HG02642 (cell line): ENCODE measurements at regions not wholly inside any gene's neighbourhood (a gene's known extent, or its start where the extent isn't known, plus 50 kb on each side); places are given as distances from the start of the nearest gene placed in this dataset.

Source experiments
- ATAC-seq: cut with Tn5 transposase; IDR thresholded peaks from one replicate; pipeline ENCODE4 v1.9.1; 2021; ENCODE audit warnings: mild to moderate bottlenecking; ENCODE audit not compliant: unreplicated experiment, poor library complexity

DNA sequence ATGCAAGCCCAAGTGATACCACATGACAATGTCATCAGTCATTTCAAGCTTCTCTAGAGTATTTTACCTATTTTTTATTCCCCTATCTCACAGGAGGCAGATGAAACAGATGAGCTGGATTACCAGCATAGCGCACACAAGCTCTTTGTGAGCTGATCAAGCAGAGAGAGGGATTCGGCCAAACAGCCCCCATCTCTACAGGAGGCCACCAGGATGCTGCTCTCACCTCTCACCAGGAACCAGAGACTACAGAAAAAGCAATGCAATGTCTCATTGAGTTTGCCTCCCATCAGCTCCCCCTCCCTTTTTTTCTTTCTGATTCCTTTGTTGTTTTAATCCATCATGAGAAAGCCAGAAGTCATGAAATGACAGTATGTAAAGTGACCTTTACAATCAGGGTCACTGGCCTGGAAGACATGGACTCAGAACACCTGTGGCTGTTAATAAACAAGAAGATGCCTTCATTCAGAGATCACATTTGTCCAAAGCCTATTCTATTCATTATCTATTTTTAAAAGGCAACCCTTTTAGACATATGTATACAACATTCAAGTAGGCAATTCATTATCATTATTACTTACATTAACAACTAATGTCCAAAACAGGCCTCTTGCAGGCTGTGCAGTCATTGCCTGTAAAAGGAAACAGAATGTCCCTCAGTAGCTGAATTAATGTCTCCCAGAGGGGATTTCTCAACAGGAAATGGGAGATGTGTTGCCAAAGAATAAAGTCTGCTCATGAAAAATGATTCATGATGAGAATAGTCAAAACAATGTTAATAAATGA lies 656.6 kb downstream of the TBC1D4 start:
- no peak for ATAC-seq

DNA sequence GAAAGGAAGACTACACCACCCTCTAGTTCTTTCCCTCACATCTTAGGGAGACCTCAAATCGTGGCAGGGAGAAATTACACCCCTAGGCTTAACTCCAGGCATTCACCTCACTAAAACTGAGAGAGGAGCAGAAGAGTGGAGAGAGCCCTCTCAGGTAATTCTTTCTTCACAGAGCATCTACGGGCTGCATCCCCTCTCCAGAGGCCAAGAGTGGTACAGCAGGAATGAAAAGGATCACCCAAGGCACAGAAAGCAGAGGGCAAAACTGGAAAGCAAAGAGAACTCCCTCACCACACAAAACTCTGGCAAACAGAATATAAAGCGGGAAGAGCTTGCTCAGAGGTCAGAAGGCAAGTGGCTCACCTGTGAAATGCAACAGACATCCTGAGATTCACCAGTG lies 661.2 kb downstream of the TBC1D4 start:
- no peak for ATAC-seq

DNA sequence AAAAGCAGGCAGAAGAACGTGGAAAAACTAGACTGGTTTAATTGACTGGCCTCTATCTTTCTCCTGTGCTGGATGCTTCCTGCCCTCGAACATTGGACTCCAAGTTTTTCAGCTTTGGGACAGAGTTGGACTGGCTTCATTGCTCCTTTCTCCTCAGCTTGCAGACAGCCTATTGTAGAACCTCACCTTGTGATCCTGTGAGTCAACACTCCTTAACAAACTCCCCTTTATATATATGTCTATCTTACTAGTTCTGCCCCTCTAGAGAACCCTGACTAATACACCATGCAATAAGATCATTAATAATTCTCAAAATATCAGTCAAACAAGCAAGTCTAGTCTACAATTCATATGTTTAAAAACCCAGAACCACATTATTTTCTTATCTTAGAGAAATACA lies 662.4 kb downstream of the TBC1D4 start:
- ATAC-seq: no peak

DNA sequence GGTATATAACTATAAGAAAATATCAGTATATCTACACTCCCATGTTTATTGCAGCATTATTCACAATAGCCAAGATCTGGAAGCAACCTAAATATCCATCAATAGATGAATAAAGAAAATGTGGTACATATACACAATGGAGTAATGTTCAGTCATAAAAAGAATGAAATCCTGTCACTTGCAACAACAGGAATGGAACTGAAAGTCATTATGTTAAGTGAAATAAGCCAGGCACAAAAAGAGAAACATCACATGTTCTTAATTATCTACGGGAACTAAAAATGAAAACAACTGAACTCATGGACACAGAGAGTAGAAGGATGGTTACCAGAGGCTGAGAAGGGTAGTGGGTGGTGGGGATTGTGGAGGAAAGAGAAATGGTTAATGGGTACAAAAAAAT lies 665.2 kb downstream of the TBC1D4 start:
- no peak for ATAC-seq

DNA sequence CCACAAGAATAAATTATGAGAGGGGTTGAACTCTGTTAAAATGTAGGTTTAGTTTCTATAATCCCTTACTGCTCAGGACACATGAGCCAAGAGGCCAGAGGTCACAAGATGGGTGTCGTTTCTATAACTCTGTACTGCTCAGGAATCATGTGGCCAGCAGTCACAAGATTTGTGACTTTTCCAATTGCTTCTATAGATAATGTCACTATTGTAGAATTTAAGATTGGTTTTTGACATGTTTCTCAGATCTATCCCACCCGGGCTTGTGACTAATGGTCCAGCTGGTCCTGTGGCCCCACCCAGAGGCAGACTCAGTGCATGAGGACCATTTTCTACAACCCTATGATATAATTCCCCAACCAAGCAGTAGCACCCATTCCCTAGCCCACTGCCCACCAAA lies 662.0 kb upstream of the KLF12 start:
- ATAC-seq: no peak

DNA sequence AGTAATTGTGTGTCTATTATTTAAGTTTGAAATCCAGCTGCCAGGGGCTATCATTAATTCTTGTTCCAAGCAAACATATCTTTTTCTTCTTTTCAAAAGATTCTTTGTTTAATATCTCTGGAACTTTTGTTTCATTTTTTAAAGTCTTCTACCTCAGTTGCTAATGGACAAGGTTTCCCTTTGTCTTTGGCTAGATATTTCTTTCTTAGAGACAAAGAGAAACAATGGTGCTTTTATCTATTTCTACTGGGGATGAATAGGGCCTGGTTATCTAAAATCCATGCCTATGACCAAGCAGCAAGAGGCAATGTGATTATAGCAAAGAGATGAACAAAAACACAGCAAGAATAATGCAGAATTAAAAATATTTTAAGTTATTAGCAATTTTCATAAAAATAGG lies 661.3 kb upstream of the KLF12 start:
- no peak for ATAC-seq

DNA sequence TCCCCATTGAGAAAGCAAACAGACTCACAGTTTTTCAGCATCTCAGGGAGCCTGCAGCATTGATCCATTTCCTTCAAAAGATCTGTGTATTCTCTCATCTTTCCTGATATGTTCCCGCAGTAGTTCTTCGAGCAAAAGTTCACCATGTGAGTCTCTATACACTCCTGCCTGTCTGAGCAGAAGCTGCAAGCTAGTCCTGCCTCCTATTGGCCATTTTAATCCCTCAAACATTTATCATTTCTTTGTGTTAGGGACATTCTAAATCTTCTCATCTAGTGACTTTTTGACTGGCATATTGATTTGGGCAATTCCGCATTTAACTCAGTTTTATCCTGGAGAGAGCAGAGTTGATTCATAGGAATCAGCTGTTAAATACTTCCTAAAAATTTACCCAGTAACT lies 660.4 kb upstream of the KLF12 start:
- no peak for ATAC-seq

DNA sequence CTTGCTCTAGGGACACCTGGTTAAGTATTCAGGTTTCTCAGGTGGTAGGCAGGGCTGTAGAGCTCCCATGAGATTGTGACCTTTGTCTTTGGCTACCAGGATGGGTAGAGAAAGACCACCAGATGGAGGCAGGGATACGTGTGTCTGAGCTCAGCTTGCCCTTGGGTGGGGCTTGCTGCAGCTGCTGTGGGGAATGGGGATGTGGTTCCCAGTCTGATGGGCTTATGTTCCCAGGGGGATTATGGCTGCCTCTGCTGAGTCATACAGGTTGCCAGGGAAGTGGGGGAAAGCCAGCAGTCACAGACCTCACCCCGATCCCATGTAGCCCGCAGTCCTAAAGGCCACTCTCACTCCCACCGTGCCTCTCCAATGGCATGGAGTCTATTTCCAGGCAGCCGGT lies 659.9 kb upstream of the KLF12 start:
- ATAC-seq: no peak

DNA sequence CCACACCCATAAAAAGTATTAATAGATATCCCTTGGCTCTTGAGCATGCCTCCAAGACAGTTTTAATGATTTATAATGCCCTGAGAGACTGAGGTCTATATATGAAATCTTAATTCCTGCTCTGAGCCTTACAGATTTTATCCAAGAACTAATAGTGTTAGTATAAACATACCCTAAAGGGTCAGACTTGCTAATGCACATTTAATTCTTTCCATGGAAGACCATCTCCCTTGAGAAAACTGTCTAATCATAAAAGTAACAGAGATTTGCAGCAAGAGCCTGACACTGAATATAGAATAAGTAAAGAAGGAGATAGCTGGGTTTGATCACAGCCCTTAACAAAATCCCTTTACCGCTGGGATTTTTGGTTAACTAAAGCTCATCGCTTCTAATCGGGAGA lies 650.8 kb upstream of the KLF12 start:
- no peak for ATAC-seq

DNA sequence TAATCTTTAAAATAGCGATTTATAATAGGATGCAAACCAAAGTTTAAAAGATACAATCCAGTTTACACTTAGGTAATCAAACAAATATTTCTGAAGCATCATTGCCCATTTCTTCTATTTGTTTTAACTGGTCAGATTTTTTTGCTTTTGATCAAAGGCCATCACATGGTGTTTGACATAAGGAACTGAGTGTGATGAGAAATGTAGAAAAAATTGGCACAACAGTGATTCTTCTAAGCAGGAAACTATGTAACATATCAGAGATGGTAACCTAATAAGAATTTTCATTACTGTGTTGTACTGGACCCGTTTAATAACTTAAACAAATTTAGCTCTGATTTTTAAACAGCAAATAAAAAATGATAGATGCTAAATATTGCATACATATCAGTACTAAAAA lies 644.7 kb upstream of the KLF12 start:
- ATAC-seq: no peak

DNA sequence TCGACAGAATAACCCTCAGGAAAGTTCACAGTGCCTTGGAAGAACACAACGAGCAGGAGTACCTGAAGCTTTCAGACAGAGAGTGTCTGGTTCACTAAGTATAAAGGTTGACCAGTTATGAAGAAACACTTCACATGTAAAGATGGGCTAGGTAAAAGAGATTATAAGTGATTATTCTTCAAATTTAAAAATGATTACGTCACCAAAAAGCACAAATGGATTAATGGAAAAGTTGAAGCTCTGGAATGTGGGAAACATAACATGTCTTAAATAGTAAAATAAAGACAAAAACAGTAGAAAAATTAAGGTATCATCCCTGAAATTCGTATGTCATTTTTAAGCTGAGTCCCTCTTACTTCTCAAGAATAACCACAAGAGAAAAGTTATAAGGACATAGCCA lies 643.9 kb upstream of the KLF12 start:
- ATAC-seq: no peak

DNA sequence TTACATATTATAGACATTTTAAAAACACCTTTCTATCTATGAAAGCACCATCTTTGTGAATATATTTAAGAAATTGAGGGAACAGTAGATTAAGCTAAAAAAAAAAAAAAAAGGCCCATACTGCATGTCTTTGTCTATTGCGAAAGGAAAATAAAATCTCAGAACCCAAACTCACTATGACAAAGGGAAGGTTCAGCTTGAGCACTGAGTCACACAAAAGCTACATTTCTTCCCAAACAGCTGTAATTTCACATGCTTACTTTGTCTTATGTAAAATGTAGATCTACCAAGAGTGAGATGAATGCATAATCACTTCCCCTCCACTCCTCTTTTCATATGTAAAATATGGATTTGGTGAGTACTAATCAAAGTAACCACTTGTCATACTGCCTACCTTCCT lies 640.1 kb upstream of the KLF12 start:
- ATAC-seq: no peak

DNA sequence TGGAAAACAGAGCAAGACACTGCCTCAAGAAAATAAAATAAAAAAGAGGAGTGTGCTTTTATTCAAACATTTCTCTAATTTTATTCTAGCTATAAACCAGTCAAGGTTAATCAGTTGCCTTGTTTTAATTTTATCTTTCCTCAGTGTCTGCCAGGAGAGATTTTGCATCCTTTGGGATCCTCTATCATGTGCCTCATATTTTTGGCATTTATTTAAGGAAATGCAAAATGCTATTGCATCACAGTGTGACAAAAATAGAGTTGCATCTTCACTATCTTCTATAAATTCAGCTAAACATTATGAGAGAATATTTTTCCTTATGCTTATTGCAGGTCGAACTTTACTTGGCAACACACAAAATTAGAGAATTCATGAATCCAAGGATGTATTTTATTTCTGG lies 639.0 kb upstream of the KLF12 start:
- no peak for ATAC-seq

DNA sequence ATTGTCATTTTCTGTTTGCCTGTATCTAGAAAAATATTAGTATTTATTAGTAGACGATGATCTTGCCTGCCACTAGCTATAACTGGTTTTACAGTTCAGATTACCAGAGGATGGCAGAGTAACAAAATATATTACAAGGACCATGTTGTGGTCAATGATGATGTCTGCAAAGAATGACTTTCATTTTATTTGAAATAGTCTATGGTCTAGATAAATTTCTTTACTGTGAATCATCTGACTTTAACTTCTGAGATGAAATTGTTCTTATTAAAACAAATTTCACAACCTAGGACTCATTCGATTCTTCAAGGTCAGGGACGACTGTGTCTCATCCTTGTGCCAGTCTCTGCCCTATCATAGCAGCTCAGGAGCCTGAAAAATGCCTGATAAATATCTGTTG lies 637.8 kb upstream of the KLF12 start:
- no peak for ATAC-seq

DNA sequence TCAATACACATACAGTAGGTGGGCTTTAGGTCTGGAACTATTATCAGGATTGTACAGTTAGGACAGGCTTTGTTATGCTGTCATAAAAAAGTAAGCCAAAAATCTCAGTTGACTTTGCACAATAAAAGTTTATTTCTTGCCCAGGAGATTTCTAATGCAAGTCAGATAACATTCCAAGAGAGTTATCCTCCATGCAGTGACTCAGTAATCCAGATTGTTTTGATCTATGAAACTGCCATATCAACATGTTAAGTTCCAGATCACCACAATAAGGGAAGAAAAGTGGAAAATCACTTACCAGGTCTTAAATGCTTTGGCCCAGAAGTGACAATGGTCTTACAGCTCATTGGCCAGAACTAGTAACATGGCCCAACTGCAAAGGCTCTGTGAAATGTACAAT lies 636.2 kb upstream of the KLF12 start:
- ATAC-seq: no peak

DNA sequence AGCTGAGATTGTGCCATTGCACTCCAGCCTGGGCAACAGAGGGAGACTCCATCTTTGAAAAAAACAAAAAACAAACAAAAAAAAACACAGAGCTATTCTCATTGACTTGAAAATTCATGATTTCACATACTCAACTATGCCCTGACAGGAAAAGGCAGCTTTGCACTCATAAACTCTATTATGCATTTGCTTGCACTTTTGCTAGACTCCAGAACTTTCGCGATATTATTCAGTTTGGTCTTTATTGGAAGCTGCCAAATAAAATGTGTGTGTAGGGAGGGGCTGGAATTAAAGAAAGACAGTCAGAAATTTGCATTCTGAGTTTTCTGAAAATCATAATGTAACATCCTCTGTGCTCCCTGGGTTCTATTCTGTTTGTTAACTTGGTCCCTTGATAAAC lies 635.1 kb upstream of the KLF12 start:
- ATAC-seq: no peak

DNA sequence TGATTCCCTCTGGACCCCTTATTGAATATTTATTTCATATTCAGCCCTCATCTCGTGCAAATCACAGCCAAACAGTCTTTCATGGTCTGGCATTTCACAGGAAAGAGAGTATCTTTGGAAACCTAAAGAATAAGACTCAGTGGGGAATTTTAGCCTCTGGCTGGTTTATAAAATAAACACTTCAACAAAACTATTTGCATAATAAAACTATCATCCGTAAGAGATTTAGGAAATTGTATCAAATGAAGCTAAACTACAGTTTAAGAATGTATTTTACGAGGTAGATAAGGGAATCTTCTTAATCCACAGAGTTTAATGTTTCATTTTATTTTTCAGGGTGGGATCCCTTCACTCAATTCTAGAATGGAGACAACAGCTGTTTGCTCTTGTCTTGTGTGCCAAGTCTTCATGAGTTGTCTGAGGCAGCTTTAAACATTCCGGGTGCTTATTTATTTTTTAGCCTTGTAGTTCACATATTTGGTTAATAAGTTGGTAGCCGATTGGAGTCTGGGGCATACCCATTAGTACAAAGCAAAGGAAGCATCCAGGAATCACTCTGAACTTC lies 634.4 kb upstream of the KLF12 start:
- no peak for ATAC-seq

DNA sequence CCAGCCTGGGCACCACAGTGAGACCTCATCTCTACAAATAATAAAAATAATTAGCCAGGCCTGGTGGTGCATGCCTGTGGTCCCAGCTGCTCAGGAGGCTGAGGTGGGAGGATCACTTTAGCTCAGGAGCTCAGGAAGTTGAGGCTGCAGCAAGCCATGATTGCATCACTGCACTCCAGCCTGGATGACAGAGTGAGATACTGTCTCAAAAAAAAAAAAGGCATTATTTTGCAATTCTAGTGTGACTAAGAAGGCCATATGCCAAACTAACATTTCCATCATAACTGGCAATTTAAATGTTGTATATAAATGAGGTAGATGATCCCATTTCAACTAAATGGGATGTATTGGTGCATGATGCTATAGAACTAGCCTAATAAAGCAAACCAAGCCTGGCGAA lies 632.8 kb upstream of the KLF12 start:
- ATAC-seq: no peak

DNA sequence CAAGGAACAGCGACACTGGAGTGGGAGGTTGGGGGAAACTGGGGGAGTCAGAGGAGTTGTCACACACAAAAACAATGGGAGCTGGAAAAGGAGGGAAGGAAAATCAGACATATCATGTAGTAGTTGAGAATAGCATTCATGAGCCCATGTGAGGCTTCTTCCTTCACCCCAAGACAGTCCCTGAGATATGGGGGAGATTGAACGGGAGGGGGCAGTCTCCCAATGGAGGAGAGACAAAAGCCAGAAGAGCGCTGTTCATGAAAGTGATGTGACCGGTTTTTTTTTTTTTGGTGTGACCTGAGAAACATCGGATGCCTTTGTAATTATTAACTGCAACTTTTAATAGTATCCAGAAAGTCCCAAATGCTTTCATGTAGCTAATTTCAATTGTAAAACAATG lies 631.8 kb upstream of the KLF12 start:
- no peak for ATAC-seq

DNA sequence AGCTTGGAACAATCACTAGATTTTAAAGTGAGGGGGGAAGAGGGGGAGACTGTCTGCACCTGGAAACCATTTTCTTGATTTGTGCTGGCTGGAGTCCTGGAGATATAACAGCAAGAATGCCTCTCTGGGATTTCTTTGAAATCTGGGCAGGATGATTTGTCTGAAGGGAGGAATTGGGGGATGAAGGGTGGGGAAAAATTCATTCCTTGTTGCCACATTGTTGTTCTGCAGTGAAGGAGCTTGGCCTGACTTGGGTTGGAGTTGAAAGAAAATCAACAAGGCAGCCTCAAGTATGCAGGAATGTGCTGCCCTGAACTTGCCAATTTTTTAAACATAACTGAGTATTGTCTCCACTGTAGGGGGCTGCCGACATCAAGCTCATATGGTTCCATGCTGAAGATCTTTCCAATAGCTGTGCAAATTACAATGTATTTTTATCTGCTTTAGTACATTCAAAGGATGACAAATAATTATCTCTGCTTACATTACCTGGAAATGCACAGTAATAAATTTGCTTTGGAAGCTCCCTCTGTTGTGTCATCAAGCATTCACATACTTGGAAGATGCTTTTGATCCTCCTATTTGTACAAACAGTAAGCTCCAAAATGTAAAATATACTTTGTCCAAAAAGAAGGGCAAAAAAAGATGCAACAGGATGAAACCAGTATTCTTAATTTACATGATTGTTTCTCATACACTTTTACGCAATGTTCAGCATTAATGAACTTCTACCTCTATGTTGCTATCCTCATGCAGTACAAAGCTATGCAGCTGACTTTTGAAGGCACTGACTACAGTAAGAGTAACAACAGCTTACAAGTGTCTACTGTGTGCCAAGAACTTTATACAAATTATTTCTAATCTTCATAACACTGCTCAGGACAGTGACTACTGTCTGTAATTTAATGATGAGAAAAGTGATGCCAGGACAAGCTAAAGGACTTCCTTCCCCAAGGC lies 627.9 kb upstream of the KLF12 start:
- no peak for ATAC-seq

DNA sequence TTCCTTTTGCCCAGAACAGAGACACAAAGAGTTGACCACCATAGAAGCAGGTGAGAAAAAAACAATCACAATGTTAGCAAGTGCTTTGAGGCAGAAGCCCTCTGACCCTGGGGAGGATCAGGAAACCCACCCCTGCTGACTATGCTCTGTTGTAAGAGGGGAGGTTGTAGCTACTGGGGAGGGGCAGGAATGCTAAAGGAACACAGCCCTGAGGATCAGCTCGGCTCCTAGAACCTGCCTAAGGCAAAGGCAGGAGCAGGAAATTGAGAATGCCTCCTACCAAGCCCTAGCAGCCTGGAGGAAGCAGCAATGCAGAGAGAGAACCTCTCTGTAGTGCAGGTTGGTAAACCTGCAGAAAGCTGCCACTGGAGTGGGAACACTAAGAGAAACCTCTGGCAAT lies 624.0 kb upstream of the KLF12 start:
- no peak for ATAC-seq
